ENCODE measurements at regions not wholly inside any gene's neighbourhood (a gene's known extent, or its start where the extent isn't known, plus 50 kb on each side); places are given as distances from the start of the nearest gene placed in this dataset.
A peak's percentile ranks its signal among the peaks of the same experiment; 100 is the strongest.

- no peak for TF ChIP-seq ZNF281 (CRISPR knock-in tag; IDR thresholded peaks at IDR 0.05)
Measured at GRCh38 chr2:65916177-65916576, 483.8 kb upstream of the SPRED2 start (continued).

GRCh38 chr2:65915273-65915672 is 482.9 kb upstream of the SPRED2 start:
- POLR2A ChIA-PET, result no interaction called here

GRCh38 chr2:65914244-65914786 is 481.9 kb upstream of the SPRED2 start:
- Mint-ChIP-seq H3K9me3 (no peaks in the 10 kb centered on the region), H3K4me1 (peaks cover 9% of the 10 kb centered on the region), H3K4me3 (no peak overlapping the region), H3K36me3 (no peaks in the 10 kb centered on the region), H3K27me3 (ENCODE audit: low read depth) (no peaks in the 10 kb centered on the region), H3K27ac (peak overlapping the region; percentile 25; the same call in 1 of the 2 replicates)
- DNase-seq (ENCODE audit: low spot score), result no peak
- POLR2A ChIA-PET, result no interaction called here
- peak; percentile 80 for ATAC-seq
- CTCF ChIA-PET, result interaction anchor here (0.9 to 1.5 kb wide), 4 partner anchors 37 to 515 kb away, joined by 3 to 4 read pairs (median 4); no protein-coding TSS in a partner anchor
- TF ChIP-seq E2F5 (CRISPR knock-in tag; IDR thresholded peaks at IDR 0.05), result no peak
- no peak for TF ChIP-seq JUN (CRISPR knock-in tag; IDR thresholded peaks at IDR 0.05)
- no peak for TF ChIP-seq ATF3 (CRISPR knock-in tag; conservative IDR thresholded peaks at IDR 0.05)
- no peak for TF ChIP-seq ZNF281 (CRISPR knock-in tag; IDR thresholded peaks at IDR 0.05)
- TF ChIP-seq OVOL2 (CRISPR knock-in tag; IDR thresholded peaks at IDR 0.05; ENCODE audit: borderline replicate concordance), result no peak
- no peak for TF ChIP-seq SOX15 (CRISPR knock-in tag; IDR thresholded peaks at IDR 0.05)
- no peak for TF ChIP-seq ZNF423 (CRISPR knock-in tag; IDR thresholded peaks at IDR 0.05)
- no peak for TF ChIP-seq NFYB (CRISPR knock-in tag; conservative IDR thresholded peaks at IDR 0.05; ENCODE audit: low read depth)
- no peak for TF ChIP-seq IRF1 (CRISPR knock-in tag; IDR thresholded peaks at IDR 0.05)
- no peak for TF ChIP-seq ATF2 (CRISPR knock-in tag; IDR thresholded peaks at IDR 0.05; ENCODE audit: borderline replicate concordance, low read depth)

More at GRCh38 chr2:65915273-65915672, 482.9 kb upstream of the SPRED2 start:
- Mint-ChIP-seq H3K4me1 (peaks cover 9% of the 10 kb centered on the region), H3K27me3 (ENCODE audit: low read depth) (no peaks in the 10 kb centered on the region), H3K27ac (no peak overlapping the region), H3K9me3 (no peaks in the 10 kb centered on the region), H3K4me3 (no peak overlapping the region), H3K36me3 (no peaks in the 10 kb centered on the region)
- CTCF ChIA-PET, result no interaction called here
- ATAC-seq (no peak), DNase-seq (ENCODE audit: low spot score) (no peak)
- TF ChIP-seq ZNF512 (CRISPR knock-in tag; IDR thresholded peaks at IDR 0.05; ENCODE audit: borderline replicate concordance), result no peak
- no peak for TF ChIP-seq CBFB (CRISPR knock-in tag; IDR thresholded peaks at IDR 0.05; ENCODE audit: low read depth)
- TF ChIP-seq AR (CRISPR knock-in tag; IDR thresholded peaks at IDR 0.05), result no peak
- TF ChIP-seq SMAD4 (CRISPR knock-in tag; IDR thresholded peaks at IDR 0.05), result no peak
- no peak for TF ChIP-seq JAZF1 (CRISPR knock-in tag; IDR thresholded peaks at IDR 0.05)
- TF ChIP-seq ZNF416 (CRISPR knock-in tag; IDR thresholded peaks at IDR 0.05), result no peak

All from WTC11 (cell line).